Hematopoietic multipotent progenitor cell treated with erythropoietin and hydrocortisone succinate and interleukin-3 and kit ligand, for 17 days (in vitro differentiated cells): ENCODE measurements at regions not wholly inside any gene's neighbourhood (a gene's known extent, or its start where the extent isn't known, plus 50 kb on each side); places are given as distances from the start of the nearest gene placed in this dataset.

Source experiments
- DNase-seq: peaks from one replicate; pipeline ENCODE4 v3.0.0-alpha.2; 2015; ENCODE audit warnings: low spot score

DNA sequence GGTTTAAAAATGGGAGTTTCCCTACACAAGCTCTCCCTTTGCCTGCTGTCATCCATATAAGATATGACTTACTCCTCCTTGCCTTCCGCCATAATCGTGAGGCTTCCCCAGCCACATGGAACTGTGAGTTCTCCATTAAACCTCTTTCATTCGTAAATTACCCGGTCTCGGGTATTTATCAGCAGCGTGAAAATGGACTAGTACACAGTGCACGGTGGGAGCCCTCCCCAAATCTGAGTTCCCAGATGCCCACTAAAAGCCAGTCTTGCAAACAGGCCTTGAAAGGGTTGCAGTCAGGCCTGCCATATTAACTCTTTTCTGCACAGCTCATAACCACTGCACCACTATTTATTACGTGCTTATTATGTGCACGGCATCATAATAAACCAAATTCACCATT, 400.9 kb downstream of the PRDM2 start:
- DNase-seq, result no peak

DNA sequence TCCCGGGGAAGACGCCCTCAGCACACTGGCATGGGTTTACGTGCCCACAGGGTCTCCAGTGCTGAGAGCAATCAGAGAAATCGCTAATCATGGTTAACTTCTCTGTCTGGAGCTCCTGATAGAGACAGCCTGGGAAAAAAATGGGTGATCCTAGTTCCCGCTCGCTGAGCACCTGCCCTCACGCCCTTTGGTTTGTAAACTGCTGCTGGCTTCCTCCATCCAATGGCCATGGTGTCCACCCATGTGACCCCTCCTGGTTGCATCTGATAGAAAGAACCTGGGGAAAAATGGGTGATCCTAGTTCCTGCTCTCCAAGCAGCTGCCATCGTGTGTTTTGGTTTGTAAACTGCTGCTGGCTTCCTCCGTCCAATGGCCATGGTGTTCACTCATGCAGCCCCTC, 402.2 kb downstream of the PRDM2 start:
- no peak for DNase-seq

DNA sequence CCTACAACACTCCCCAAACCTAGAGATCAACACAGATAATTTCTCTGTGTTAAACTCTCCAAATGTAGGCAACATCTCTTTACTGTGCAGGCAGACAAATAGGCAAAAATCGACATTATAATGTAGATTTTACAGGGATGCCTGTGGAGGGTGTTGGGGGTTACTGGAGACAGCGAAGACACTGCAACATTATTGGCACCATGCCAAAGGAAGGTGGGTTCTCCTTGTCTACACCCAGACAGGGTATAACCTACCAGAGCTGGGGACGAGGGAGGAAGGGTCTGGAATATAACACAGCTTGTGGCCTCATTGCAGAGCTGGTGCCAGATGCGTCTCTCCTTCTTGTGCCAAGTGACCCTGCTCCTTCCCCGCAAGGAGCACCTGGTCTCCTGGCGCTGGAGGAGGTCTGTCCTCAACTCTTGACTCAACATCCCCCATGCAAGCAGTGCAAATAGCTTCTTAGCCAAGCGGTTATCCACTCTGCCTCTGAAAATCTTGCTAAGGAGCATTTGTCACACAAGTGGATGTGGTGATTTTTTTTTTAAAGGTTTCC, 404.0 kb downstream of the PRDM2 start:
- no peak for DNase-seq

DNA sequence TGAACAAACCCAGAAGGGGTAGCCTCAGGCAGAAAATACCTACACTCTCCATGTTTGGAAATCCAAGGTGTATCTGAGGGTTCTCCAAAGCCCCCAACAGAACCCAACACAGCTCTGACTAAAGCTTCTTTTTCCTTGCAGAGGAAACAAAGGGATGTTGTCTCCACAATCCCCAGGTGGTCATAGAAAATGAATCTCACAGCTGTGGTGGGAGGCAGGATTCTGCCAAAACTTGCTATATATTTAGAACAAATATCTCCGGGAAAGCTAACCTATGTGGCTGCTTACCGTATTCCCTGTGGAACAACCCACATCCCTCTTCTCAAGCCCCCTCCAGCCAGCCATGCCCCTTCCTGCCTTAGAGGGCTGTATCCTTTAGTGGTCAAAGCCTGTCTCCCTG, 406.1 kb downstream of the PRDM2 start:
- no peak for DNase-seq

GRCh38 chr1:14106679-14107313, 406.8 kb downstream of the PRDM2 start:
- no peak for DNase-seq

GRCh38 chr1:14108356-14109275, 408.6 kb downstream of the PRDM2 start:
- no peak for DNase-seq

GRCh38 chr1:14109276-14109635, 409.3 kb downstream of the PRDM2 start:
- no peak for DNase-seq

GRCh38 chr1:14110040-14110439, 410.1 kb downstream of the PRDM2 start:
- no peak for DNase-seq

DNA sequence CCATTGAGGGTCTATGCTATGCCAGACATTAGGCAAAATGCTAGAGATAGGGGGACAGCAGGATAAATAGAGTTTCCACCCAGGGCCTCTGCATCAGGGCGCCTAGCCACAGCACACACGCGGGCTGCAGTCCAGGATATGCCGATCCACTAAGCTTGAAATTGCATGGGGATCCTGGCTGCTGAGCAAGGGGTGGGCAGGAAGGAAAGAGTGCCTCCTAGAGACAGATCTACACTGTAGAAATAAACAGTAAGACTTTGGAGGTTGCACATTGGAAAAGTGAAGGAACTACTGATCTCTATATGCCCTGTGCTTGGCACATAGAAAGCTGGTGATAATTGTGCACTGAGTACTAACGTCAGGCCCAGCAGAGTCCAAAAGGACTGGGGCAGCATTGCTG, 411.1 kb downstream of the PRDM2 start:
- no peak for DNase-seq

DNA sequence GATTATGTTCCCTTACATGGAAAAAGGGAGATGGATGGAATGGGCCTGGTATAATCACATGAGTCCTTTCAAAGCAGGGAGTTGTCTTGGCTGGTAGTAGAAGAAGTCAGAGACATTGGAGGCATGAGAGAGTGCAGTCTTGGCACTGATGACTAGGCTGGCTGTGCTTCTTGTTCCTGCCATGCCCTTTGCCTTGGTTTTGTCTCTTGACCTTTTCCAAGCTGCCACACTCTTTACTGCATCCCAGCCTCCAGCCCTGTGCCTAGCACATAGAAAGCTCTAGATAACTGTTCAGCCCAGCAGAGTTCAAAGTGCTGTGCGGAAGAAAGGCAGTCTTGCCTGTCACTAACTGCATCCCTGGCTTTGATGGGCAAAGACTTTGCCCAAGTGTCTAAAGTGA, 412.6 kb downstream of the PRDM2 start:
- DNase-seq, result no peak

GRCh38 chr1:14113271-14113670, 413.3 kb downstream of the PRDM2 start:
- no peak for DNase-seq

- DNase-seq, result no peak
These were observed 414.0 kb downstream of the PRDM2 start for GRCh38 chr1:14113841-14114567.

GRCh38 chr1:14115976-14116375, 416.0 kb downstream of the PRDM2 start:
- no peak for DNase-seq

GRCh38 chr1:14117700-14118099, 417.7 kb downstream of the PRDM2 start:
- DNase-seq, result no peak

DNA sequence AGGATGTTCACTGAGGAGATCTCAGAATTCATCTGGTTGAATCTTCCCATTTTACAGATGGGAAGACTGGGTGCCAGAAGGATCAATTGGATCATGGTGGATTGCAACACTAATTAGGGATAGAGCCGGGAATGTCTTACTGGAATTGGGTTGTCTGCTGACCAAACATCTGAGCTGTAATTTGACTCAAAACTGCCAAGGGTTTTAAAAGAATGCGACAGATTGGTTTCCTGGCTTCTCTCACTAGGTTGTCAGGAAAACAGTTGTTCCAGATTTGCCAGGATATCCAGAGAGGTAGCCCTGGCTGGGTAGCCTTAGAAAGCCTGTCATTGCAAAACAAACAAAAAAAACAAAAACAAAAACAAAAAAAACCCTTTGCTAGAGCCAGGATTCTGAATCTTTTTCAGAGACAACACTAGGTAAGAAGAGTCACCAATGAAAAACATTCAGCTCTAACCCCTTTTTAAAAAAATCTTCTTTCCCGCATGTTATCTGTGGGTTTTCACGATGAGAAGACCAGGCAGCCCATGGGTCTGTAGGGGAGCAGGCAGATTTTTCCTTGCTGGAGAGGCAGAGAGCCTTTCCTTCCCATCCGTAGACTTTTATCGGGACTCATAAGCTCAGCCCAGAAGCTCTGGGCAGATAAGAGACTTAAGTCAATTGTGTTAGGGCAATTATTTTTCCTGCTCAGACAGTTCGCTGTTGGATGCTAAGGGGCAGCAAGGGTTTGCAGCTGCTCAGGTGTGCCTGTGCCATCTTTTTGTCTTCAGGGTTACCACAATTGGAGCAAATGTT, 418.9 kb downstream of the PRDM2 start:
- no peak for DNase-seq

DNA sequence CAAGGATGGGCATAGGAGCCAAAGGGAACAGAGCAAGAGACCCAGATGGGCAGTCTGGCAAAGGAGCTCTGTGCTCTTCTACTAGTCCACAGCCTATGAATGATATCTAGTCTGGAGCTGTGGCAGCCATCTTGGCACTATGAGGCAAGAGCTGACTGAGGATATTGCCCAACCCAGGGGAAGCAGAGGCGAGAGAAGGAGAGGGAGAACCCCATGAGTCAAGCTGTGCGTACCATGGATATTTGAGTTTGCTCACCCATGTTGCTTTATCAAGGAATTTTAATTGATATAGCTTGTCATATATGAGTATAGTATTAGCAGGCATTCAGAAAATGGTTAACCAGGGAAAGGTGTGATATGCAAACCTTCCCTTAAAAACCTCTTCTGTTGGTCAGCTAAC, 420.9 kb downstream of the PRDM2 start:
- no peak for DNase-seq

DNA sequence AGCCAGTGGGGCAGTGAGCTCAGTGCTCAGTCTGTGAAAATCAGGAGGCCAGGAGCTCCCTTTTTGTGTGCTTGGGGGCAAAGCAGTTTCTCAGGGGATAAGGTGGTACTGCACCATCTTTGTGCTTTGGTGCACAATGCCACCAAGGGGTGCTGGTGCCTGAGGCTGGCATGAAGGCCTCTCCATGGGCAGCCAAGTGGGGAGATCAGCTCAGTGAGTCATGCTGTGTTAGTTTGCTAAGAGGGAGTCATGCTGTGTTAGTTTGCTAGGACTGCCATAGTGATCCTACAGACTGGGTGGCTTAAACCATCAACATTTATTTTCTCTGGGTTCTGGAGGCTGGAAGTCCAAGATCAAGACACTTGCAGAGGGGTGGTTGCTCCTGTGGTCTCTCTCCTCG, 428.1 kb downstream of the PRDM2 start:
- DNase-seq, result no peak

DNA sequence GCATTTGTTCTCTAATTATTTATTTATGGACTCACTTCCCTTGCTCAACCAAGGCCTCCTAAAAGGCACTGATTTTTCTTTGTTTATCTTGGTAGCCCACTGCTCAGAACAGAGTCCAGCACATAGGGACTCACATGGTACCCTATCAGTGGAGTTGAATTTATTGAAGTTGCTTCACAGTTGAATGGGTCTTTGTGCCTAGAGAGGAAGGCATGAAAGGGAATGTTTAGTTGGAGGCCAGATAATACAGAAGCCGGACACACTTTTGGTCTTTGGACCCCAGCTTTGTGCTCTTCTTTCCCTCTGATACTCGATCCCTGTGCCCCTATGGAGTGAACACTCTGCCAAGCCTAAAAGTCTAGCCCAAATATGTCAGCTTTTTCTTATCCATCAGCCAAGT, 429.0 kb downstream of the PRDM2 start:
- no peak for DNase-seq

DNA sequence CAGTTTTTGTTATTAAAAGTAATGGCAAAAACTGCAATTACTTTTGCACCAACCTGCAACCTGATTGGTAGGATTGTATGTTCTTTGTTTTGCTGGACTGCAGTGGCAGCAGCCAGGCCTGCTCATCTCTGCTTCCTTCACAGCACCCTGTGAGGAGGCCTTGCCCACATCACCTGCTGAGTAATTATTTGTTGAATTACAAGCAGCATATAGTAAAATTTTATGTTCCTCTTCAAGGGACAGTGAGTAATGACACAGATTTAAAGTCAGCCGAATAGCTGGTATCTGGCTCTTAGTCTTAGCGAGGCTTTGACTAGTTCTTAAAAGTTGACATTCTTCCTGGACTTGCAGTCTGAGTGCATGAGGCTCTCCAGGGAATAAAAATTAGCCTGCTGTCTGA, 435.1 kb downstream of the PRDM2 start:
- DNase-seq, result no peak

GRCh38 chr1:14136152-14136763, 436.3 kb downstream of the PRDM2 start:
- DNase-seq, result no peak

DNA sequence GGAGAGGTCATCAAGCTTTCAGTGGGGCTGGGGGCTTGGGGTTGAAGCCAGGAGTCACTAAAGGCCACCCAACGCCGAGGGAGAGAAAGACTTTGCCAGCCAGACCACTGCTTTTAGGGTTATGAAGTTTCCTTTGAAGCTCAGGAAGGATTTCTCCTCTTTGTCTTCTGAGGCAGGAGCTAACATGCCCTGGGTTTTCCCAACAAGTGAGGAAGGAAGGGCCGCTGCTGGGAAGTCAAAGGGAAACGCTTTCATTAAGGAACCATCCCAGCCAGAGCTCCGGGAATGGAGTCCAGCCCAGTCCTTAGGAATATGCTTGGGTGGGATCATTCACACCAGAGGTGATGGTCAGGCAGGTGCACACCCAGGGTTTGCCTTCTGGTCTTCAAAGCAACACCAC, 436.9 kb downstream of the PRDM2 start:
- no peak for DNase-seq
